CD14-positive monocyte (primary cell): ENCODE measurements at regions not wholly inside any gene's neighbourhood (a gene's known extent, or its start where the extent isn't known, plus 50 kb on each side); places are given as distances from the start of the nearest gene placed in this dataset.

Experiments used
- DNase-seq, 3 donors: peaks; one replicate each; pipeline ENCODE4 v3.0.0-alpha.2; 2011 to 2022
- H2AFZ ChIP-seq: 2 replicates; pipeline ENCODE4 v1.6.0; 2012; ENCODE audit warnings: mild to moderate bottlenecking, low read depth, low read length, inconsistent platforms; ENCODE audit not compliant: insufficient read depth, poor library complexity, severe bottlenecking
- H3K27ac ChIP-seq, 2 donors: 1 replicate in 1 of 2; 2 replicates in 1 of 2; pipeline ENCODE4 v1.5.1; 2012 to 2013; ENCODE audit warnings: low read length in 2 of 2, control low read depth in 1 of 2, inconsistent platforms in 1 of 2, low read depth in 1 of 2, mild to moderate bottlenecking in 1 of 2
- H3K27me3 ChIP-seq, 2 donors: one replicate each; pipeline versions ENCODE4 v1.6.0 to v1.6.1; 2011 to 2013; ENCODE audit warnings: low read length in 2 of 2; ENCODE audit not compliant: control insufficient read depth in 2 of 2, insufficient read depth in 2 of 2
- H3K36me3 ChIP-seq, 2 donors: replicated peaks in 1 of 2; 1 replicate in 1 of 2; 2 replicates in 1 of 2; pipeline versions ENCODE4 v1.5.1 to v1.6.1; 2012 to 2013; ENCODE audit warnings: low read length in 2 of 2, control low read depth in 1 of 2, inconsistent platforms in 1 of 2, mild to moderate bottlenecking in 1 of 2; ENCODE audit not compliant: insufficient read depth in 2 of 2, control insufficient read depth in 1 of 2
- H3K4me1 ChIP-seq, 2 donors: 1 replicate in 1 of 2; 2 replicates in 1 of 2; pipeline versions ENCODE4 v1.5.1 to v1.6.1; 2012 to 2013; ENCODE audit warnings: low read length in 2 of 2, control low read depth in 1 of 2, inconsistent platforms in 1 of 2, mild to moderate bottlenecking in 1 of 2, moderate library complexity in 1 of 2; ENCODE audit not compliant: insufficient read depth in 2 of 2, control insufficient read depth in 1 of 2
- H3K4me2 ChIP-seq: replicated peaks from 2 replicates; pipeline ENCODE3; 2012; ENCODE audit warnings: low read length, moderate library complexity, mild to moderate bottlenecking; ENCODE audit not compliant: poor library complexity, severe bottlenecking; ENCODE audit errors: extremely low read depth
- H3K4me3 ChIP-seq, 3 experiments: fragments of 200-600 bp in 1 of 3; sonication (generic) in 1 of 3; replicated peaks in 1 of 3; 1 replicate in 2 of 3; 2 replicates in 1 of 3; pipeline ENCODE4 v1.5.1; 2011 to 2013; ENCODE audit warnings: low read length in 3 of 3, mild to moderate bottlenecking in 3 of 3, control low read depth in 2 of 3, low read depth in 2 of 3, inconsistent platforms in 1 of 3, moderate library complexity in 1 of 3
- H3K79me2 ChIP-seq: 2 replicates; pipeline ENCODE4 v1.6.0; 2012; ENCODE audit warnings: mild to moderate bottlenecking, control low read depth, inconsistent platforms, low read length, moderate library complexity; ENCODE audit not compliant: insufficient read depth
- H3K9ac ChIP-seq: 2 replicates; pipeline ENCODE4 v1.6.0; 2017; ENCODE audit warnings: low read length, mild to moderate bottlenecking; ENCODE audit not compliant: insufficient read depth, poor library complexity, severe bottlenecking
- H3K9me3 ChIP-seq, 2 donors: replicated peaks in 1 of 2; 1 replicate in 1 of 2; 2 replicates in 1 of 2; pipeline versions ENCODE4 v1.5.1 to v1.6.1; 2012 to 2013; ENCODE audit warnings: low read length in 2 of 2, control low read depth in 1 of 2; ENCODE audit not compliant: control insufficient read depth in 1 of 2, insufficient read depth in 1 of 2
- H4K20me1 ChIP-seq: 2 replicates; pipeline ENCODE4 v1.6.0; 2012; ENCODE audit warnings: mild to moderate bottlenecking, low read length, control low read depth, moderate library complexity; ENCODE audit not compliant: insufficient read depth
- H3K27ac Mint-ChIP-seq, 7 donors: one replicate each; pipeline ENCODE4 v1.8.0; 2020; ENCODE audit warnings: mild to moderate bottlenecking in 7 of 7, mixed read lengths in 7 of 7, moderate library complexity in 6 of 7, inconsistent platforms in 2 of 7
- H3K27me3 Mint-ChIP-seq, 3 donors: one replicate each; pipeline ENCODE4 v1.8.0; 2021 to 2022; ENCODE audit warnings: low read depth in 3 of 3, mild to moderate bottlenecking in 3 of 3, mixed read lengths in 3 of 3, moderate library complexity in 3 of 3, inconsistent platforms in 1 of 3
- H3K36me3 Mint-ChIP-seq, 2 donors: one replicate each; pipeline ENCODE4 v1.8.0; 2020; ENCODE audit warnings: mixed read lengths in 2 of 2, inconsistent platforms in 1 of 2, mild to moderate bottlenecking in 1 of 2
- H3K4me1 Mint-ChIP-seq: one replicate; pipeline ENCODE4 v1.8.0; 2020; ENCODE audit warnings: mild to moderate bottlenecking, mixed read lengths
- H3K4me3 Mint-ChIP-seq, 2 donors: one replicate each; pipeline ENCODE4 v1.8.0; 2020; ENCODE audit warnings: mild to moderate bottlenecking in 2 of 2, mixed read lengths in 2 of 2, moderate library complexity in 1 of 2
- H3K9me3 Mint-ChIP-seq, 7 donors: one replicate each; pipeline ENCODE4 v1.8.0; 2020 to 2022; ENCODE audit warnings: mixed read lengths in 7 of 7, mild to moderate bottlenecking in 6 of 7, moderate library complexity in 6 of 7, inconsistent platforms in 2 of 7
- WGBS: methylation state at CpG from one replicate; pipeline ENCODE4 v1.1.5; 2013; ENCODE audit warnings: missing lambda C conversion rate; ENCODE audit not compliant: insufficient coverage; 5-methylcytosine and 5-hydroxymethylcytosine counted together
- intact Hi-C, 2 donors: fragments of 100-400 bp; cut with micrococcal nuclease; formaldehyde crosslinking; loops; one replicate each; pipeline versions ENCODE4 v1.15.0 to v1.15.1; 2023
- TF ChIP-seq, protein P1 (sequence below): fragments of 200-600 bp; IDR thresholded peaks from one replicate; pipeline ENCODE4 v1.8.0; 2022; ENCODE audit warnings: antibody characterized with exemption, mild to moderate bottlenecking

GRCh38 chr4:126687655-126688358, 945.0 kb upstream of the INTU start:
- Histone ChIP-seq H2AFZ (no peak overlapping the region), H3K4me1 (no peaks in the 10 kb centered on the region), H3K4me3 (no peak overlapping the region), H4K20me1 (no peaks in the 10 kb centered on the region), H3K36me3 (no peaks in the 10 kb centered on the region), H3K79me2 (no peaks in the 10 kb centered on the region), H3K27ac (no peak overlapping the region), H3K9me3 (no peaks in the 10 kb centered on the region), H3K27me3 (no peaks in the 10 kb centered on the region), H3K9ac (no peak overlapping the region), H3K4me2 (no peak overlapping the region)
- intact Hi-C loops: no loop called here
- 79% methylated on average over 2 of the region's 6 CpGs for WGBS
- no peak overlapping the region for H3K27ac Mint-ChIP-seq
- H3K9me3 Mint-ChIP-seq: peaks cover 0 to 4% (median 0%) of the 10 kb centered on the region in 7 donors
- no peaks in the 10 kb centered on the region for H3K27me3 Mint-ChIP-seq
- no peak for DNase-seq
- H3K4me3 Mint-ChIP-seq: no peak overlapping the region
- no peaks in the 10 kb centered on the region for H3K36me3 Mint-ChIP-seq
- TF ChIP-seq, protein P1, sequence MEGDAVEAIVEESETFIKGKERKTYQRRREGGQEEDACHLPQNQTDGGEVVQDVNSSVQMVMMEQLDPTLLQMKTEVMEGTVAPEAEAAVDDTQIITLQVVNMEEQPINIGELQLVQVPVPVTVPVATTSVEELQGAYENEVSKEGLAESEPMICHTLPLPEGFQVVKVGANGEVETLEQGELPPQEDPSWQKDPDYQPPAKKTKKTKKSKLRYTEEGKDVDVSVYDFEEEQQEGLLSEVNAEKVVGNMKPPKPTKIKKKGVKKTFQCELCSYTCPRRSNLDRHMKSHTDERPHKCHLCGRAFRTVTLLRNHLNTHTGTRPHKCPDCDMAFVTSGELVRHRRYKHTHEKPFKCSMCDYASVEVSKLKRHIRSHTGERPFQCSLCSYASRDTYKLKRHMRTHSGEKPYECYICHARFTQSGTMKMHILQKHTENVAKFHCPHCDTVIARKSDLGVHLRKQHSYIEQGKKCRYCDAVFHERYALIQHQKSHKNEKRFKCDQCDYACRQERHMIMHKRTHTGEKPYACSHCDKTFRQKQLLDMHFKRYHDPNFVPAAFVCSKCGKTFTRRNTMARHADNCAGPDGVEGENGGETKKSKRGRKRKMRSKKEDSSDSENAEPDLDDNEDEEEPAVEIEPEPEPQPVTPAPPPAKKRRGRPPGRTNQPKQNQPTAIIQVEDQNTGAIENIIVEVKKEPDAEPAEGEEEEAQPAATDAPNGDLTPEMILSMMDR: no peak
- no peaks in the 10 kb centered on the region for H3K4me1 Mint-ChIP-seq

DNA sequence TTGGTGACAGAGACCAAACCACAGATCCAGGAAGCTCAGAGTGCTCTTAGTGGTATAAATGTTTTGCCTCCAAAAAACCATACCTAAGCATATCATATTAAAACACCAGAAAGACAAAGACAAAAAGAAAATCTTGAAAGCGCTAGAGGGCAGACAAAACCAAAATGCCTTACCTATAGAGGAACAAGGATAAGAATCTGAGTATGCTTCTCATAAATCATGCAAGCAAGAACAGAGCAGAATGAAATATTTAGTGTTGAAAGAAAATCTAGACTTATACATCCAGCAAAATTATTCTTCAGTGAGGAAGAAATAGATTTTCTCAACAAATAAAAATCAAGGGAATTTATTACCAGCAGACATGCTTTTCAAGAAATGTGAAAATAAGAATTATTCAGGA, 941.0 kb upstream of the INTU start:
- Histone ChIP-seq H3K27me3 (no peaks in the 10 kb centered on the region), H3K27ac (no peak overlapping the region), H3K4me1 (no peaks in the 10 kb centered on the region), H3K36me3 (no peaks in the 10 kb centered on the region), H3K9me3 (no peaks in the 10 kb centered on the region), H3K79me2 (no peaks in the 10 kb centered on the region), H3K4me2 (no peak overlapping the region), H4K20me1 (no peaks in the 10 kb centered on the region), H3K4me3 (no peak overlapping the region), H2AFZ (no peak overlapping the region), H3K9ac (no peak overlapping the region)
- Mint-ChIP-seq H3K27me3 (peaks cover 0 to 1% (median 0%) of the 10 kb centered on the region in 3 donors), H3K36me3 (no peaks in the 10 kb centered on the region), H3K4me3 (no peak overlapping the region), H3K9me3 (peaks cover 0 to 4% (median 0%) of the 10 kb centered on the region in 7 donors), H3K4me1 (no peaks in the 10 kb centered on the region), H3K27ac (no peak overlapping the region)
- no CpG with 5 or more reads among the region's 1 CpG for WGBS
- no peak for DNase-seq
- TF ChIP-seq, protein P1: no peak
- intact Hi-C loops: no loop called here
